IPS DF 4.7 (cell line): ENCODE measurements at regions not wholly inside any gene's neighbourhood (a gene's known extent, or its start where the extent isn't known, plus 50 kb on each side); places are given as distances from the start of the nearest gene placed in this dataset.

Experiments
- DNase-seq: peaks from one replicate; pipeline ENCODE4 v3.0.0-alpha.2; 2013; ENCODE audit warnings: low spot score; ENCODE audit errors: extremely low read depth

GRCh38 chr12:30243426-30243825 is 452.2 kb downstream of the IPO8 start:
- DNase-seq, result no peak

- DNase-seq, result no peak
Measured at GRCh38 chr12:30219047-30219446, 435.3 kb upstream of the TMTC1 start.

GRCh38 chr12:30218073-30218472 is 434.3 kb upstream of the TMTC1 start:
- no peak for DNase-seq

GRCh38 chr12:30213166-30213565 is 429.4 kb upstream of the TMTC1 start:
- no peak for DNase-seq

GRCh38 chr12:30211743-30212142 is 428.0 kb upstream of the TMTC1 start:
- no peak for DNase-seq

- no peak for DNase-seq
Measured at GRCh38 chr12:30203981-30204380, 420.2 kb upstream of the TMTC1 start.

- DNase-seq, result no peak
Measured at GRCh38 chr12:30202521-30203254, 418.9 kb upstream of the TMTC1 start.

GRCh38 chr12:30201301-30202160 is 417.8 kb upstream of the TMTC1 start:
- no peak for DNase-seq

GRCh38 chr12:30200864-30201263 is 417.1 kb upstream of the TMTC1 start:
- no peak for DNase-seq

GRCh38 chr12:30197392-30198057 is 413.8 kb upstream of the TMTC1 start:
- no peak for DNase-seq

GRCh38 chr12:30191696-30192455 is 408.1 kb upstream of the TMTC1 start:
- DNase-seq, result no peak

GRCh38 chr12:30188602-30189326 is 405.0 kb upstream of the TMTC1 start:
- no peak for DNase-seq

- no peak for DNase-seq
Measured at GRCh38 chr12:30187426-30187825, 403.7 kb upstream of the TMTC1 start.

GRCh38 chr12:30181334-30181733 is 397.6 kb upstream of the TMTC1 start:
- DNase-seq, result no peak

- no peak for DNase-seq
Measured at GRCh38 chr12:30180602-30181001, 396.9 kb upstream of the TMTC1 start.

- DNase-seq, result no peak
Measured at GRCh38 chr12:30178916-30179315, 395.2 kb upstream of the TMTC1 start.

- DNase-seq, result no peak
Measured at GRCh38 chr12:30169839-30170591, 386.3 kb upstream of the TMTC1 start.

- DNase-seq, result no peak
Measured at GRCh38 chr12:30166006-30166795, 382.5 kb upstream of the TMTC1 start.
